ENCODE measurements at regions not wholly inside any gene's neighbourhood (a gene's known extent, or its start where the extent isn't known, plus 50 kb on each side); places are given as distances from the start of the nearest gene placed in this dataset.

- Histone ChIP-seq H3K4me1 (ENCODE audit: insufficient read depth, low read length) (no peaks in the 10 kb centered on the region), H2BK12ac (ENCODE audit: insufficient read length, low read depth, low read length) (no peak overlapping the region), H2BK15ac (ENCODE audit: low read depth, low read length) (no peak overlapping the region), H3K56ac (ENCODE audit: insufficient read length, low read depth, low read length) (no peak overlapping the region), H2AK5ac (ENCODE audit: insufficient read length, low read length) (no peak overlapping the region), H2BK120ac (ENCODE audit: low read depth, low read length, poor library complexity, severe bottlenecking) (no peak overlapping the region), H3K23me2 (ENCODE audit: insufficient read length, low read depth, low read length, poor library complexity, severe bottlenecking) (no peaks in the 10 kb centered on the region), H2BK5ac (ENCODE audit: insufficient read length, low read length) (no peak overlapping the region), H3K9ac (ENCODE audit: extremely low read depth, insufficient read length, low read length) (no peak overlapping the region), H3K23ac (ENCODE audit: insufficient read length, low read depth, low read length) (no peak overlapping the region), H4K8ac (replicated peaks; ENCODE audit: insufficient read length, low read depth, low read length) (no peak overlapping the region), H3K27me3 (ENCODE audit: insufficient read depth, low read length) (no peaks in the 10 kb centered on the region), H4K5ac (ENCODE audit: insufficient read length, low read depth, low read length) (no peak overlapping the region), H3K27ac (ENCODE audit: insufficient read length, low read depth, low read length) (no peak overlapping the region), H4K91ac (ENCODE audit: insufficient read length, low read depth, low read length) (no peak overlapping the region), H3T11ph (ENCODE audit: low read length) (no peak overlapping the region), H3K14ac (ENCODE audit: insufficient read depth, low read length) (no peak overlapping the region), H3K18ac (ENCODE audit: insufficient read length, low read depth, low read length) (no peak overlapping the region), H4K20me1 (ENCODE audit: control insufficient read depth, insufficient read depth, insufficient read length) (no peaks in the 10 kb centered on the region), H2AFZ (ENCODE audit: low read length) (no peak overlapping the region), H3K4me2 (ENCODE audit: insufficient read depth, insufficient read length, low read length) (no peak overlapping the region), H3K79me2 (ENCODE audit: insufficient read depth, low read length) (no peaks in the 10 kb centered on the region), H3K9me3 (ENCODE audit: control insufficient read depth, low read depth, low read length) (no peaks in the 10 kb centered on the region), H2BK20ac (ENCODE audit: low read depth, low read length, poor library complexity, severe bottlenecking) (no peak overlapping the region), H3K79me1 (ENCODE audit: insufficient read depth, low read depth, low read length, poor library complexity, severe bottlenecking) (no peaks in the 10 kb centered on the region), H3K4ac (ENCODE audit: low read depth, low read length) (no peak overlapping the region)
- no peak for DNase-seq
- WGBS (ENCODE audit: extremely low coverage, insufficient read length, low lambda C conversion rate) = no CpG with 5 or more reads among the region's 1 CpG
- no peaks in the 10 kb centered on the region; a peak in 1 of 5 replicates for H3K9me3 Mint-ChIP-seq
- no peaks in the 10 kb centered on the region for H3K4me1 Mint-ChIP-seq
- no peak overlapping the region for H3K4me3 Mint-ChIP-seq
- no peak overlapping the region for H3K27ac Mint-ChIP-seq
- no peaks in the 10 kb centered on the region for H3K36me3 Mint-ChIP-seq (ENCODE audit: insufficient read depth in 1 of 3, low read depth in 3 of 3)
- TF ChIP-seq CTCF (conservative IDR thresholded peaks at IDR 0.05) = no peak
- no peaks in the 10 kb centered on the region for H3K27me3 Mint-ChIP-seq (ENCODE audit: low read depth)
These were observed 2637.0 kb downstream of the PCDH7 start for GRCh38 chr4:33357121-33357520.

All from H9 (cell line).